ENCODE measurements at regions not wholly inside any gene's neighbourhood (a gene's known extent, or its start where the extent isn't known, plus 50 kb on each side); places are given as distances from the start of the nearest gene placed in this dataset.

DNA sequence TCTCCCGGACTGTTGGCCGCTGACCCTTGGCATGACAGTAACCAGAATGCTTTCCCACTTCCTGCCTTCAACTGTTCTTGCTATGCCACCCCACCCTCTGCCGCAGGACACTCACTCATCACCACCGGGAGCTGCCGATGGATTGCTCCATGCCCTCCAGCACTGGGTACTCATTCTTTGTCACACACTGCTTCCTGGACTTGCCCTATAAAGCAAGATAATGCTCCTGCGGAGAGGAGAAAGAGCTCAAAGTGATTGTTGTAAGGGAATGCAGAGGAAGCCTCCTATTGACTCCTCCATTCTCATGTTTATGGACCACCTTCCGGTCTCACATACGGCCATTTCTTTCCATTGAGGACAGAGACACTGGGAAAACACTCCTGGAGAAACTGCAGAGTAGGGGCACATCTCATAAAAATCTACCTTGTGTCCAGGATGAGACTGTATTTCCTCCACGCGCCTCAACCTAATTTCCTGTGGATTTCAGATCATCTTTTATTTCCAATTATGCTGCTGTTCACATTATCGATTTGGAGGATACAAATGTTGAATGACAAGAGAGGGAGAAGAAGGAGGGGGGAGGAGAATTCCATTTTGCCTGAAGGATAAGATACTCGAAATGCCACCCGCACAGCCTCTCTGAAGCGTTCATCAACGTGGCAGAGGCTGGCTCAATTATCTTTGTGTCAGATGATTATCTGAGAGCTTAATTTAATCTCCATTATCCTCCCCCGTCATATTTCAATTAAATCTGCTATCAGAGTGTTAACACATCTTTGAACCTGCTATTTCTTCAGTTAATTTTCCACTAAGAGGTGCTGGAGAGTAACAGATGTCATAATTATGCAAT lies 486.1 kb upstream of the SALL1 start:
- DNase-seq: no peak
- intact Hi-C loops (cut with DNase I): no loop called here
- Histone ChIP-seq H3K27ac (no peak overlapping the region), H3K4me3 (no peak overlapping the region), H3K4me1 (no peaks in the 10 kb centered on the region), H3K36me3 (ENCODE audit: insufficient read depth in 1 of 2, low read depth in 1 of 2) (no peaks in the 10 kb centered on the region), H3K27me3 (ENCODE audit: insufficient read depth in 3 of 3, low read length in 2 of 3) (no peaks in the 10 kb centered on the region), H3K9me3 (no peaks in the 10 kb centered on the region)
- WGBS, 3 donors: 41 to 47% (median 45%) methylated on average over 16 of the region's 16 CpGs
- TF ChIP-seq, protein P1, sequence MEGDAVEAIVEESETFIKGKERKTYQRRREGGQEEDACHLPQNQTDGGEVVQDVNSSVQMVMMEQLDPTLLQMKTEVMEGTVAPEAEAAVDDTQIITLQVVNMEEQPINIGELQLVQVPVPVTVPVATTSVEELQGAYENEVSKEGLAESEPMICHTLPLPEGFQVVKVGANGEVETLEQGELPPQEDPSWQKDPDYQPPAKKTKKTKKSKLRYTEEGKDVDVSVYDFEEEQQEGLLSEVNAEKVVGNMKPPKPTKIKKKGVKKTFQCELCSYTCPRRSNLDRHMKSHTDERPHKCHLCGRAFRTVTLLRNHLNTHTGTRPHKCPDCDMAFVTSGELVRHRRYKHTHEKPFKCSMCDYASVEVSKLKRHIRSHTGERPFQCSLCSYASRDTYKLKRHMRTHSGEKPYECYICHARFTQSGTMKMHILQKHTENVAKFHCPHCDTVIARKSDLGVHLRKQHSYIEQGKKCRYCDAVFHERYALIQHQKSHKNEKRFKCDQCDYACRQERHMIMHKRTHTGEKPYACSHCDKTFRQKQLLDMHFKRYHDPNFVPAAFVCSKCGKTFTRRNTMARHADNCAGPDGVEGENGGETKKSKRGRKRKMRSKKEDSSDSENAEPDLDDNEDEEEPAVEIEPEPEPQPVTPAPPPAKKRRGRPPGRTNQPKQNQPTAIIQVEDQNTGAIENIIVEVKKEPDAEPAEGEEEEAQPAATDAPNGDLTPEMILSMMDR (IDR thresholded peaks at IDR 0.05): no peak
- ATAC-seq: no peak

DNA sequence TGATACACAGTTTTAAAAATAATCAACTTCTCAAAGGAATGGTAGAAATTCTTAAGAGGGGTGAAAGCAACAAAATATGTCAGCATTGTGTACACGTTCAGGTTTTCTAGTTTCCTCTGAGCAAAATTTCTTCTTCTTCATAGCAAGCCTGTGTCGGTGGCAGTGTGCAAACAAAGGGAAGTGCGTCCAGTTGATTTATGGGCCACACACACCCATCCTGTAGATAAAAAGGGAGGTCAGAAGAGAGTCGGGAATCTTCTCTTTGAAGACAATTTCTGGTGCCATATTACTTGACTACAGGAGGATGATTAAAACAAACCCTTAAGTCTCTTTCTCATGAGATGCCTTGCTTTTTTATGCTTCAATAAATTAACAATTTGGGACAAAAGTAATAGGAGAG lies 484.1 kb upstream of the SALL1 start:
- 9 to 15% (median 9%) methylated on average over 4 of the region's 4 CpGs for WGBS, 3 donors
- H3K4me1 ChIP-seq: no peaks in the 10 kb centered on the region
- intact Hi-C loops (cut with DNase I): no loop called here
- no peaks in the 10 kb centered on the region for H3K36me3 ChIP-seq (ENCODE audit: insufficient read depth in 1 of 2, low read depth in 1 of 2)
- H3K9me3 ChIP-seq: no peaks in the 10 kb centered on the region
- DNase-seq: no peak
- no peaks in the 10 kb centered on the region for H3K27me3 ChIP-seq (ENCODE audit: insufficient read depth in 3 of 3, low read length in 2 of 3)
- no peak overlapping the region for H3K27ac ChIP-seq
- H3K4me3 ChIP-seq: no peak overlapping the region
- TF ChIP-seq, protein P1 (IDR thresholded peaks at IDR 0.05): no peak
- ATAC-seq: no peak

DNA sequence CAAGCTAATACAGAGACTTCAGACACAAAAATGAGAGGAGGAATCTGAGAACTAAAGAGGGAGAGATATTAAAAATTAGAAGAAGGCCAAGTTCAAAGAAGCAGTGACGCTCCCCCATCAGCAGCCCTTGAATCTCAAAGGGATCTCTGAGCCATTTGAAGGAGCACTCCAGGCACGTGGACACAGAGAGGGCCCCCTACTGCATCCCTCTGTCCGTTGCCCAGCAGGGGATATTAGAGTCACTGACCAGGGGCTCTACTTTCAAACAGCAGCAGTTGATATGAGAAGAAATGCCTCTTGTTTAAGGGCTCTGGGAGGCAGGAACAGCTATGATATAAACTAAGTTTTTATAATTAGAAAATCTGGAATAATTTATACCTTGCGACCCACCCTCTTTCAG lies 479.0 kb upstream of the SALL1 start:
- no peaks in the 10 kb centered on the region for H3K4me1 ChIP-seq
- H3K4me3 ChIP-seq: no peak overlapping the region
- no peaks in the 10 kb centered on the region for H3K36me3 ChIP-seq (ENCODE audit: insufficient read depth in 1 of 2, low read depth in 1 of 2)
- H3K27me3 ChIP-seq (ENCODE audit: insufficient read depth in 3 of 3, low read length in 2 of 3): no peaks in the 10 kb centered on the region
- H3K9me3 ChIP-seq: no peaks in the 10 kb centered on the region
- no peak overlapping the region for H3K27ac ChIP-seq
- intact Hi-C loops (cut with DNase I): no loop called here
- WGBS, 3 donors: 37 to 46% (median 42%) methylated on average over 4 of the region's 4 CpGs
- TF ChIP-seq, protein P1 (IDR thresholded peaks at IDR 0.05): no peak
- DNase-seq: no peak
- ATAC-seq: no peak

DNA sequence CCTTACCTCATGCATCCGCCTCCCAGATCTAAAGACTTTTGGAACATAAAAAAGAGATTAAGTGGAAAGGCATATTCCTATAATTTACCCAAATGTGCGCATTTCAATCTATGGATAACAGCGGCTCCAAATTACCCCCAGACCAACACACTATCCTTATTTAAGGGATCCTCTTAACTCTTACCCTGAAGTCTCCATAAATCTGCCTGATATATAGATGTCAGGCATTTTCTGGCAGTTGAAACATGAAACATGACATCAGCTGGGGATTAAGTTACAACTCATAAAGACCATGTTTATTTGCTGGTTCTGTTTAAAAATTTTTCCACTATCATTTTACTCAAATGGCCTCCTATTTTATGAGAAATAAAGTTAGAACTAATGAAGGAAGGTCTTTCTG lies 478.5 kb upstream of the SALL1 start:
- Histone ChIP-seq H3K36me3 (ENCODE audit: insufficient read depth in 1 of 2, low read depth in 1 of 2) (no peaks in the 10 kb centered on the region), H3K4me3 (no peak overlapping the region), H3K27me3 (ENCODE audit: insufficient read depth in 3 of 3, low read length in 2 of 3) (no peaks in the 10 kb centered on the region), H3K27ac (no peak overlapping the region), H3K4me1 (no peaks in the 10 kb centered on the region), H3K9me3 (no peaks in the 10 kb centered on the region)
- WGBS, 3 donors: 44 to 47% (median 47%) methylated on average over 3 of the region's 3 CpGs
- ATAC-seq (no peak), DNase-seq (no peak)
- TF ChIP-seq, protein P1 (IDR thresholded peaks at IDR 0.05): no peak
- intact Hi-C loops (cut with DNase I): no loop called here

All from psoas muscle (tissue), 7 donors.